HepG2 (cell line): ENCODE measurements at regions not wholly inside any gene's neighbourhood (a gene's known extent, or its start where the extent isn't known, plus 50 kb on each side); places are given as distances from the start of the nearest gene placed in this dataset.

ENCODE experiments used
- ATAC-seq: fragments of 200-7000 bp; cut with Tn5 transposase; 3 replicates; pipeline ENCODE4 v1.9.1; 2020; ENCODE audit warnings: mild to moderate bottlenecking, moderate library complexity
- BruUV-seq: library from RNA; stranded (reverse); fragments of 400-500 nt; replicated peaks from 2 replicates; lab custom pipeline; 2021; lab: Mats Ljungman, UMichigan
- CTCF ChIA-PET: fragments of 300-600 bp; formaldehyde crosslinking; extraction: SDS; loops from one replicate; lab custom pipeline; 2021; ENCODE audit warnings: low total read pairs, inconsistent platforms, low intra/inter-chr PET ratio; lab: Yijun Ruan, JAX
- POLR2A ChIA-PET: fragments of 350-600 bp; sonication (Branson Sonifier 250); formaldehyde crosslinking; loops from one replicate; lab custom pipeline; 2020; ENCODE audit warnings: antibody characterized with exemption, inconsistent platforms; lab: Yijun Ruan, JAX
- DNase-seq: peaks from one replicate; pipeline ENCODE4 v3.0.0-alpha.2; 2015; ENCODE audit warnings: low spot score
- FAIRE-seq: peaks from 3 replicates; lab custom pipeline; 2011; peaks lifted over from hg19 to GRCh38; lab: Jason Lieb, UNC
- H2AFZ ChIP-seq: one replicate; pipeline ENCODE4 v1.6.1; 2011; ENCODE audit warnings: low read length, inconsistent platforms
- H3K27ac ChIP-seq: fragments of 300-600 bp; 3 replicates; pipeline ENCODE4 v1.8.0; 2011; ENCODE audit warnings: mixed run types, mild to moderate bottlenecking, mixed read lengths, low read length, inconsistent platforms; ENCODE audit not compliant: insufficient read depth; ENCODE audit errors: extremely low read length
- H3K27me3 ChIP-seq, 2 experiments: fragments of 200-600 bp in 1 of 2; 2 replicates in 1 of 2; 3 replicates in 1 of 2; pipeline versions ENCODE4 v1.6.0 to v1.8.0; 2011; ENCODE audit warnings: low read length in 2 of 2, mild to moderate bottlenecking in 2 of 2, moderate library complexity in 2 of 2, inconsistent platforms in 1 of 2; ENCODE audit not compliant: insufficient read depth in 2 of 2, control insufficient read depth in 1 of 2
- H3K36me3 ChIP-seq, 2 experiments: fragments of 200-600 bp in 1 of 2; replicated peaks in 1 of 2; 2 replicates in 1 of 2; 3 replicates in 1 of 2; pipeline versions ENCODE4 v1.5.1 to v1.8.0; 2011; ENCODE audit warnings: low read length in 2 of 2, inconsistent platforms in 1 of 2; ENCODE audit not compliant: insufficient read depth in 2 of 2, control insufficient read depth in 1 of 2
- H3K4me1 ChIP-seq: 2 replicates; pipeline ENCODE4 v1.5.1; 2012; ENCODE audit warnings: low read length, inconsistent platforms; ENCODE audit not compliant: insufficient read depth
- H3K4me2 ChIP-seq: 2 replicates; pipeline ENCODE4 v1.6.0; 2011; ENCODE audit warnings: low read depth, low read length, inconsistent platforms
- H3K4me3 ChIP-seq, 3 experiments: fragments of 200-600 bp in 1 of 3; sonication (generic), shearing (Covaris generic) in 1 of 3; replicated peaks in 1 of 3; 2 replicates each; pipeline ENCODE4 v1.5.1; 2011 to 2016; ENCODE audit warnings: low read length in 3 of 3, inconsistent platforms in 2 of 3, low read depth in 2 of 3, mild to moderate bottlenecking in 2 of 3, control low read depth in 1 of 3, mixed read lengths in 1 of 3; ENCODE audit not compliant: insufficient read depth in 1 of 3
- H3K79me2 ChIP-seq: one replicate; pipeline ENCODE4 v1.6.1; 2011; ENCODE audit warnings: low read length, inconsistent platforms; ENCODE audit not compliant: insufficient read depth
- H3K9ac ChIP-seq: 2 replicates; pipeline ENCODE4 v1.6.0; 2011; ENCODE audit warnings: mild to moderate bottlenecking, low read depth, low read length, inconsistent platforms; ENCODE audit not compliant: insufficient read depth
- H3K9me3 ChIP-seq: 2 replicates; pipeline ENCODE4 v1.5.1; 2012; ENCODE audit warnings: mild to moderate bottlenecking, low read length
- H4K20me1 ChIP-seq: 2 replicates; pipeline ENCODE4 v1.6.0; 2011; ENCODE audit warnings: inconsistent platforms, mild to moderate bottlenecking, low read length, moderate library complexity; ENCODE audit not compliant: insufficient read depth
- BRD4 ChIP-seq: sonication (generic); formaldehyde crosslinking; IDR thresholded peaks from 2 replicates; pipeline ENCODE4 v1.4.0; 2020; ENCODE audit warnings: missing genetic modification reagents
- FOXA3 ChIP-seq: IDR thresholded peaks from 2 replicates; pipeline ENCODE4 v1.6.1; 2016; ENCODE audit warnings: missing genetic modification reagents, missing compliant biosample characterization
- HNF1B ChIP-seq: sonication (generic); formaldehyde crosslinking; IDR thresholded peaks from 2 replicates; pipeline ENCODE4 v1.5.1; 2020; ENCODE audit warnings: mild to moderate bottlenecking, moderate library complexity, missing genetic modification reagents
- HNRNPH1 ChIP-seq: fragments of 200-400 bp; formaldehyde crosslinking; optimal IDR thresholded peaks from 2 replicates; pipeline ENCODE3; 2017; ENCODE audit warnings: mild to moderate bottlenecking, low read depth, low read length
- KMT2A ChIP-seq: sonication (generic); formaldehyde crosslinking; IDR thresholded peaks from 2 replicates; pipeline ENCODE4 v1.4.0; 2020; ENCODE audit warnings: missing genetic modification reagents
- MAFK ChIP-seq, 2 experiments: IDR thresholded peaks in 1 of 2; conservative IDR thresholded peaks in 1 of 2; 2 replicates each; pipeline ENCODE4 v1.6.1; 2011; ENCODE audit warnings: improper control_type of control experiment in 2 of 2, low read length in 2 of 2
- MED8 ChIP-seq: sonication (generic); formaldehyde crosslinking; IDR thresholded peaks from 2 replicates; pipeline ENCODE4 v1.8.1; 2023; ENCODE audit warnings: mild to moderate bottlenecking, missing genetic modification reagents; ENCODE audit not compliant: insufficient replicate concordance
- TBP ChIP-seq: sonication (generic); formaldehyde crosslinking; IDR thresholded peaks from 2 replicates; pipeline ENCODE4 v1.5.0; 2020; ENCODE audit warnings: missing genetic modification reagents
- ZBTB44 ChIP-seq: sonication (generic); formaldehyde crosslinking; IDR thresholded peaks from 2 replicates; pipeline ENCODE4 v1.4.0; 2020; ENCODE audit warnings: missing genetic modification reagents
- ZGPAT ChIP-seq: IDR thresholded peaks from 2 replicates; pipeline ENCODE4 v1.6.1; 2016; ENCODE audit warnings: mild to moderate bottlenecking
- ZHX1 ChIP-seq: sonication (generic); formaldehyde crosslinking; IDR thresholded peaks from 2 replicates; pipeline ENCODE4 v1.8.1; 2022; ENCODE audit warnings: low read depth, mild to moderate bottlenecking, missing genetic modification reagents
- ZNF34 ChIP-seq: sonication (generic); formaldehyde crosslinking; IDR thresholded peaks from 2 replicates; pipeline ENCODE4 v1.4.0; 2020; ENCODE audit warnings: mild to moderate bottlenecking, missing genetic modification reagents, borderline replicate concordance
- ZNF512B ChIP-seq: sonication (generic); formaldehyde crosslinking; IDR thresholded peaks from 2 replicates; pipeline ENCODE4 v1.5.1; 2020; ENCODE audit warnings: missing genetic modification reagents, mild to moderate bottlenecking, borderline replicate concordance
- ZNF577 ChIP-seq: sonication (generic); formaldehyde crosslinking; IDR thresholded peaks from 2 replicates; pipeline ENCODE4 v1.4.0; 2020; ENCODE audit warnings: mild to moderate bottlenecking, low read depth, missing genetic modification reagents, borderline replicate concordance
- ZNF841 ChIP-seq: sonication (generic); formaldehyde crosslinking; IDR thresholded peaks from 2 replicates; pipeline ENCODE4 v1.8.1; 2023; ENCODE audit warnings: missing genetic modification reagents, borderline replicate concordance
- WGBS: methylation state at CpG from one replicate; pipeline ENCODE4 v1.1.6; 2017; ENCODE audit warnings: low lambda C conversion rate; 5-methylcytosine and 5-hydroxymethylcytosine counted together
- in situ Hi-C: cut with HindIII; loops from 2 replicates; pipeline ENCODE4 v1.10.0; 2017; ENCODE audit warnings: low pct_unique_long_range_greater_than_20kb; ENCODE audit not compliant: extremely low pct_ligation_motif_present
- intact Hi-C: fragments of 100-400 bp; cut with micrococcal nuclease; formaldehyde crosslinking; loops from one replicate; pipeline ENCODE4 v1.10.0; 2022; ENCODE audit not compliant: unreplicated experiment

- Histone ChIP-seq H3K9me3 (no peaks in the 10 kb centered on the region), H2AFZ (no peak overlapping the region), H3K79me2 (no peaks in the 10 kb centered on the region), H3K4me2 (no peak overlapping the region), H3K27me3 (no peaks in the 10 kb centered on the region), H3K9ac (no peak overlapping the region), H4K20me1 (no peaks in the 10 kb centered on the region), H3K36me3 (no peaks in the 10 kb centered on the region), H3K4me1 (no peaks in the 10 kb centered on the region), H3K4me3 (no peak overlapping the region), H3K27ac (no peak overlapping the region)
- WGBS, result 16% methylated on average over 3 of the region's 3 CpGs
- FAIRE-seq, result no peak
- ChIA-PET POLR2A (no interaction called here), CTCF (no interaction called here)
- intact Hi-C loops (no loop called here), in situ Hi-C loops (no loop called here)
- ATAC-seq, result no peak
- BruUV-seq, result no TSS peak
- DNase-seq, result no peak
- TF ChIP-seq ZGPAT (CRISPR knock-in tag) (no peak), ZNF841 (no peak), ZBTB44 (CRISPR knock-in tag) (no peak), KMT2A (no peak), HNRNPH1 (no peak), HNF1B (CRISPR knock-in tag) (no peak), FOXA3 (CRISPR knock-in tag) (no peak), BRD4 (no peak), ZNF577 (CRISPR knock-in tag) (no peak), ZHX1 (no peak), ZNF34 (no peak), MAFK (conservative IDR thresholded peaks at IDR 0.05 in 1 of 2, IDR thresholded peaks at IDR 0.05 in 1 of 2; ENCODE audit: low read length in 2 of 2) (no peak), TBP (CRISPR knock-in tag) (no peak), ZNF512B (CRISPR knock-in tag) (no peak), MED8 (CRISPR knock-in tag) (no peak)
Measured at GRCh38 chr13:107293924-107294323, 726.0 kb upstream of the ARGLU1 start.
